ENCODE measurements at regions not wholly inside any gene's neighbourhood (a gene's known extent, or its start where the extent isn't known, plus 50 kb on each side); places are given as distances from the start of the nearest gene placed in this dataset.

DNA sequence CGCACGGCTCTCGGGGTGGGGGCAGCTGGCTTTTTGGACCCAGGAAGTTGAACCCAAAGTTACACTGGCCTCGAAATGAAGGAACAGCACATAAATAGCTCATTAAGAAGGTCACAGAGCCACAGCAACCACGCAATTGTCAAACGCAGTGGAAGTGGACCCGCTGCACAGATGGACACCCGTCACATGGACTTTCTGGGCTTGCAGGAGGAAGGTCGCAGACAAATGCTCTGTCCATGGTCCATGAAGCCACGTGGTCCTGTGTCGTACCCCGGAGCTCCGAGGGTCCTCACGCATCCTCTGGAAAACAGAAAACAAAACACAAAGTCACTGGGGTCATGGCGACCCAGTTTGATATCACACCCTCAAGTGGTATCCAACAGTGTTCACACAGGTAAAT, 308.1 kb upstream of the SALL3 start:
- no peak for DNase-seq

DNA sequence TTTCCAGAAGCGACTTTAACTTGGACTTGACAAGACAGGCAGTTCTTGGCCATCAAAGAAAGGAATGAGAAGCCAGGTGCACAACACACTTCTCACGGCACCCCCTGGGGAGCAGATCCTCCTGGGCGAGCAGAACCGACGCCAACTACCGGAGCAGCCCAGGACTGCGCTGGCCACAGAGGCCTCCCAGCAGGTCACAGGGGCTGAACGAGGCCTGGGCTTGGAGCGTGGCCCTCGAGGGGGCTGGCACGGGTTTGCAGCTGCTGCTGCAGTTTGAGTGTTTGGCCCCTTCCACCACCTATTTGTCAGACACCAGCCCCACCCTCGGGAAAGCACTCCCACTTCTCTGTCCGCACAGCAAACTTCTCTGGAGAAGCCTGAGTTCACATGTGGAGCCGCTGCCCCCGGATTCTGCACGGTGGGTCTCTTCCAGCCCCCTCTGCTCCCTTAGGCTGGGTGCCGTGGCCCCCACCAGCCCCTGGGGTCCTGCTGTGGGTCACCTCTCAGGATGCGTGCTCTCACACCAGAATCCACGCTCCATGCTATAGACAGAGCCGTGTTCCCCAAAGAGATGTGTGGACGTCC, 306.7 kb upstream of the SALL3 start:
- no peak for DNase-seq

DNA sequence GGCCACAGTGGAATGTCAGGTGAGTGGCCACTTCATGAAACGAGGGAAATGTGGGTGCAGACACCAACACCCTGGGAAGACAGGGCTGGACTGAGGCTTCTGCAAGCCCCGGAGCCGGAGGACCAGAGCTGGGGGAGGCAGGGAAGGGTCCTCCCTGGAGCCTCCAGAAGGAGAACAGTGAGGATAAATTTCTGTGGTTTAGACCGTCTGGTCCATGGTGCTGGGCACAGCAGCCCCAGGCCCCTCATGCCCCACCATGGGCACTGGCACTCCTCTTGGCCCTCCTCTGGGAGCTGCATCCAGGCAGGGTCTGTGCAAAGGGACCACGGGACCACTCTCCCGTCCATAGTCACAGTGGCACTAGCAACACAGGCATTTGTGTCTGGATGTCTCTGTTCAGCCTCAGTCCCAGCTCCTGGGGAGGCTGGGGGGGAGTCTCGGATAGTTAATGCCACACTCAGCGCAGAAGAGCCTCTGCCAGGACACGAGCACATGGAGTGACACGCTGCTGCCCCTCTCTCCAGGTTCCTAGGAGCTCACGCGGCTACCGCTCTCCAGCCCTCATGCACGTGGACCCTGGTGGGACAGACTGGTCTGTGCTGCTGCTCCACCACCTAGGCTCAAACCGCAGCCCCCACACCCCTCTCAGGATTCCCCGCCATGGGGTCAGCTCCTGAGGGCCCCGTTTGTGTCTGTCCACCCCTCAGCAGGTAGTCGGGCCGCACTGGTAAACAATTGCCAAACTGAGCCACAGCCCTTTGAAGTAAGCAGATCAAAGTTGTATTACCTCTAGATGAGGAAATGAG, 305.9 kb upstream of the SALL3 start:
- no peak for DNase-seq

DNA sequence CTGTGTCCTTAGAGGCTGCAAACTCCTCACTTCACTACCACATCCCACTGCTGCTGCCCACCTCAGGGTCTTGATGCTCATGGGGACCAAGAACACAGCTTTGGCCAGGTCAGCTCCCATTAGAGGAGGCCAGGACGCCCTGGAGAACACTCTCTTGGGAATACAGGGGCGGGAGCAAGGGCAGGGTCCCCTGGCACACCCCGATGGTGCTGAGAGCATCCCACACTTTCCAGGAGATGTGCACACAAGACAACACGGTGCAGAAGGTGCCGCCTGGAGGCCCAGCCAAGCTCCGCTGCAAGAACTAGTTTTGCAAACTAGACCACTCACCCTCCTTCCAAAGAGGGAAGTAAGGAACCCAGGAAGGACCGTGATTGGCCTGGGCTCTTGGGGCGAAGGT, 304.4 kb upstream of the SALL3 start:
- DNase-seq: no peak

DNA sequence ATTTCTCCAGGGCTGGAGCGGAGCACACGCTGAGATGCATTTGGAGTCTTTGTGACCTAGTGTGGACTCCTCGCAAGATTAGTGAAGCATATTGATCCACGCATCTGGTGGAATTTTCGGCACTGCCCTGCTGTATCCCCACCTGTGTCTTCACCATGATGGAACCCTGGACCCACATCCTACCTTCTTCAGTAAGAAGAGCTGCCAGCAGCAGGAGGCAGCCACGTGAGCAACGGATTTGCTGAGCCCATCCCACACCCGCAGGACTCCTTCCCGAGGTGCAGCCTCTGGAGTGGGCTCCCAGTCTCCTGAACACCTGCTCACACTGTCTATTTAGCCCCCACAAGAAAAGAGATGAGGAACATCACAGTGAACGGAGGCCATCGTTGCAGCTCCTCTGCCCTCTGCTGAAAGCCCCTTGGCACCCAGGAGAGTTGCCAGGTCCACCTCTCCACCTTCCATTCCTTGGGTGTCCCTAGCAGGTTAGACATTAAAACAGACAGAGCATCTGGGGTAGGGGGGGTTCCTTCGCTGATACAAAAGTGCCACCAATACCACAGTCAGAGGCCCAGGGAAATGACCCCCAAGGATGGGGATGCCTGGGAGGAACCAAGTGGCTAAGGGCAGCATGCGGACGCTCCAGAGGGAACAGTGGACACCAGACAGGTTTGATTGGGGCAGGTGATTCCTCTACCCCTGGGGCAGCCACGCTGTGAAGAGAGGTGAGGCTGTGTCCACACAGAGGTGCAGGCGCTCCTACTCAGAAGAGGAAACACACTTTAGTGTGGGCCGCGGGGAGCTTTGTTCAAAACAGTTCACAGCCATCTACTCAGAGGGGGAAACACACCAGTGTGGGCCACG, 302.8 kb upstream of the SALL3 start:
- DNase-seq: no peak

DNA sequence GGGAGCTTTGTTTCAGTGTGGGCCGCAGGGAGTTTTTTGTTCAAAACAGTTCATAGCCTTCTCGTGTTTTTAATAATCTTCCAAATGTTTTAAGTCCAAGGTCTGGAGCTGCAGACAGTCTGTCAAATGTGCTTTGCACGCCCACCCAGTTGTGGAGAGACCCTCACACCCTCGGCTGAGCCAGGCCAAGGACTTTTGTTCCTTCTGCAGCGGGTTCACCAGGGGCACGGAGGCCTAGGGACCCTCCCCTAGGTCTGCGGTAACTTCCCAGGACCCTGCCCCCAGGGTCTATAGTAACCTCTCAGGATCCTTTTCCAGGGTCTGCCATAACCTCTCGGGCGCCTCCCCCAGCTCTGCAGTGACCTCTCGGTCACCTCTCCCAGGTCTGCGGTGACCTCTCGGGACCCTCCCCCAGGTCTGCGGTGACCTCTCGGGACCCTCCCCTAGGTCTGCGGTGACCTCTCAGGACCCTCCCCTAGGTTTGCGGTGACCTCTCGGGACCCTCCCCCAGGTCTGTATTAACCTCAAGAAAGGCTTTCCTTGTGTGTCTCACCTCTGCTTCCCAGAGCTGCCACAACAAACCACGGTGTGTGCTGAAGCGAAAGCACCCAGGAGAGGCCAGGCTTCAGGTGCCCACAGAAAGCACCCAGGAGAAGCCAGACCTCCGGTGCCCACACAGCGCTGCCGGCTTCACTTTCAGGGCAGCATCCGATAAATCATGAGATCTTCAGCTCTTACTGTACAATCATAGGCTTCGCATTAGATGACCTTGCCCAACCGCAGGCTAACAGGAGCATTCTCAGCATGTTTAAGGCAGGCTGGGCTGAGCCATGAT, 301.9 kb upstream of the SALL3 start:
- DNase-seq: no peak

DNA sequence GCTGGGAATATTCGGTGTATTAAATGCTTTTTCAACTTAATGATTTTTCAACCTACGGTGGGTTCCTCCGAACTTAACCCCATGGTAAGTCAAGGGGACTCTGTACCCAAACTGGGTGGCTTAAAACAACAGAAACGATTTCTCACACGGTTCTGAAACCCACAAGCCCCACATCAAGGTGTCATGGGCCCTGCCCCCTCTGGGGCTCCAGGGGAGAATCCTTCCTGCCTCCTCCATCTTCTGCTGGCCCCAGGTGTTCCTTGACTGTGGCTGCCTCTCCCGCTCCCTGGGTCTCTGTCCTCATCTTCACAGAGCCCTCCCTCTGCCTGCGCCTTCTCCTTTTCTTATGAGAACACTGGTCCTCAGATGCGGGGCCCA, 301.3 kb upstream of the SALL3 start:
- no peak for DNase-seq

DNA sequence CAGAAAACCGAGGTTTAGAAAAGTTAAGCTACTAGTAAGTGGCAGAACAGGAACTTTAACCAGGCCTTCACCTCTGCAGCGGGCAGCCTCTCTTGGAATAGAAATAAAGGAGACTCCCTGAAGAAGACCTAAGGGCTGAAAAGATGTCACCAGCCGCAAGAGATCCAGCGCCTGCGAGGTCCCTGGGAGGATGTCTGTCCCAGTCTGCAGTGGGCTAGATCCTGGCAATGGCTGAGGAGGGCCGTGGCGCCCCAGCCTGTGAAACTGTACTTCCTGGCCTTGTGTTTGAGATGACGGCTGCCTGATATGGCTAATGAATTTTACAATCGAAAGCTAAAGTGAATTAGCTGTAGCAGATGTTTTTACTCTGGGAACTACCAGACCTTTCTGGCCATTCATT, 300.6 kb upstream of the SALL3 start:
- DNase-seq: no peak

DNA sequence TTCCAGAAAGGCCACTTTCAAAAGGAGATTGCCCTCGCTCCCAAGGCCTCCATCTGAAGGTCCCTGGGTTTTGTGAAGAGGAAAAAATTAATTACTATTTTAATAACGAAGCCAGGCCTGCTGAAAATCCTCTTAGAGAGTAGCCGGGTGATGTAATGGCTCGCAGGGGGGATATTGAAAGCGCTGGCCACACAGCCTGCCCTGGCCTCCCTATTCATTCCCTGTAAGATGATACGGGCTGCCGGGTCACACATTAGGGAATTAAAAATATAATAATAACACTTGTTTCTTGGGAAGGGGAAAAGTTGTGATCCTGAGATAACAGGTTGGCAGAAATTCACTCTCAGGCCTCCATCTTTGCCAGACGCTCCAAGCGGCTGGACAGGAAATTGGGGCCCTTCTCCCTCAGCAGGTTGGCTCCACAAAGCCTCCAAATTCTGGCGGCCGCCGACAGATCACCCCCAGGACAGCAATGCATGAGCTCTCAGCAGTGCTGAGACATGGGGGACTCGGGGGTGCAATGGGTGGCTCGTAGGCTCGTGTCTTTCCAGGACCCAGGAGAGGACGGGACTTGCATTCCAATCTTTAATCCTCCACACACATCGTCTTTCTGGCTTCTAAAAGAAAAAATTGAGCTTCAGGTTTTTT, 299.9 kb upstream of the SALL3 start:
- no peak for DNase-seq

DNA sequence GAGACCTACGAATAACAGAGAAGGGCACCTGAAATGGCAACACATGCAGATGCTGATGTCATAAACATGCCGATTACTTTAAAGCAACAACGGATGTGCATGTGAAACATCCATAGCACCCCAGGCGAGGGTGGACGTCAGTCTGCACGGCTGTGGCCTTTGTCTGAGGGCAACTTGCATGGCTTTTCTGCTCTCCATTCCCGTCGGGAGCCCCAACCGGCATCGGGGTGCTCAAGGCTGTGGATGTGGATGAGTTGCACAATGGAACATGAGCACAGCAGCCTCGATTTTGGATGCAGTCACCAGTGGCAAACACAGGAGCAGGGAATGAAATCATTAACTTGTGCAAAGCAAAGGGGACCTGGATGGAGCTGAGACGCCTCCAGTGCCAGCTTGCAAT, 298.2 kb upstream of the SALL3 start:
- no peak for DNase-seq

DNA sequence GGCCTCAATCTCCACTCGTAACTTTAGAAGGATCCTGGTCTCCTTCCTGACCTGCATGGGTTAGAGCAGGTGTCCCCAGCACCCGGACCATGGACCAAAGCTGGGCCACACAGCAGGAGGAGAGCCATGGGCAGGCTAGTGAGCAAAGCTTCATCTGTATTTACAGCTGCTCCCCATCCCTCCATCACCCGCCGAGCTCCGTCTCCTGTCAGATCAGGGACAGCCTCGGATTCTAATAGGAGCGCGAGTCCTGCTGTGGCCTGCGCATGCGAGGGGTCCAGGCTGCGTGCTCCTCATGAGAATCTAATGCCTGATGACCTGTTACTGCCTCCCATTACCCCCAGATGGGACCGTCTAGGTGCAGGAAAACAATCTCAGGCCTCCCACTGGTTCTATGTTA, 297.7 kb upstream of the SALL3 start:
- no peak for DNase-seq

DNA sequence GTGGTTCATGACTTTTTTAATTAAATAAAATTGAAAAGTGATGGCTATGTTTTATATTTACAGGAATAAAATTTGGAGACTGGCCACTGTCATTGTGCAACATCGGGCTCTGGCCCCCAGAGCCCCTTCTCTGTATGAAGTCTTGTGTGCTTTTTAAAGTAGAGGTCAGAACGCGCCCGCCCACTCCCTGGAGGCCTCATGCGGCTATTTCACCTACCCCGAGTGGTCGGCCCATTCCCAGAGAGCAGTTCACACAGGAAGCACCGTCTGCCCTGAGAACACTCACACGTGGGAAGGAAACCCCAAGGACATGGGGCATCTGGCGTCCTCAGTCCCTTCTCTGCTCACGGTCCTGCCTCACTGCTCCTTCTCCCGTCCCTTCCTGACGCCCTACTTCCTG, 296.9 kb upstream of the SALL3 start:
- no peak for DNase-seq

DNA sequence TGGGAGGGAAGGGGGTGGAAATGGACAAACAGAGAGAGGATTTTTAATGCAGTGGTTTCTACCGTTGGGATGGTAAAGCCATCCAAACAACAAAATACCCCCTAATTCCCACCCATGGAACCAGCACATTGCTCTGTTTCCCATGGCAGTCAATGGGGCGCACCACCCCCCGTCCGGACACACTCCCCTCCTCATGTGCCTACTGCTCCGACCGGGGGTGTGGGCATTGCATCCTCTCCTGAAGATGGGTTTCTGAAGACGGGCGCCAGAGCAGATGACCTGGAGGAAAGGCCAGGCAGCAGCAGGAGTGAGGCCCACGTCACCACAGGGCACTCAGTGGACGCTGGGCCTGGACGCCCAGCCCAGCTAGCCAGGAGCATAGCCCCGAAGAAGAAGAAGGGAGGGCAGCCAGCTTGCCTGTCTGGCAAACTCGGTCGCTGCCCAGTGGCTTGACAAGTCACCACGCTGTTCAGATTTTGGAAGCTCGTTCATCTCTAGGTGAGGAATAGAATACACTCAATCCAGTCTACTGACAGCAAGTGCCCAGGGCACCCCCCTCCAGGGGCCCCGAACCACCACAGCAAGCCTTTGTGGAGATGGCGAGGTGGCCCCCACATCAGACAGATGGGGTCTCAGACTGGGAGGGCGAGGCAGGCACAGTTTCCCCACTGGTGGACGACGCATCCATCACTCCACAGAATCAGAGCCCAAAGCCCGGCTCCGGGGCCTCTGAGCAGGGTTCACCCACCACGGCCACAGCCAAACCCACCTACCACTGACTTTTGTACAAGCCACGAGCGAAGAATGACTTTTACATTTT, 296.2 kb upstream of the SALL3 start:
- no peak for DNase-seq

DNA sequence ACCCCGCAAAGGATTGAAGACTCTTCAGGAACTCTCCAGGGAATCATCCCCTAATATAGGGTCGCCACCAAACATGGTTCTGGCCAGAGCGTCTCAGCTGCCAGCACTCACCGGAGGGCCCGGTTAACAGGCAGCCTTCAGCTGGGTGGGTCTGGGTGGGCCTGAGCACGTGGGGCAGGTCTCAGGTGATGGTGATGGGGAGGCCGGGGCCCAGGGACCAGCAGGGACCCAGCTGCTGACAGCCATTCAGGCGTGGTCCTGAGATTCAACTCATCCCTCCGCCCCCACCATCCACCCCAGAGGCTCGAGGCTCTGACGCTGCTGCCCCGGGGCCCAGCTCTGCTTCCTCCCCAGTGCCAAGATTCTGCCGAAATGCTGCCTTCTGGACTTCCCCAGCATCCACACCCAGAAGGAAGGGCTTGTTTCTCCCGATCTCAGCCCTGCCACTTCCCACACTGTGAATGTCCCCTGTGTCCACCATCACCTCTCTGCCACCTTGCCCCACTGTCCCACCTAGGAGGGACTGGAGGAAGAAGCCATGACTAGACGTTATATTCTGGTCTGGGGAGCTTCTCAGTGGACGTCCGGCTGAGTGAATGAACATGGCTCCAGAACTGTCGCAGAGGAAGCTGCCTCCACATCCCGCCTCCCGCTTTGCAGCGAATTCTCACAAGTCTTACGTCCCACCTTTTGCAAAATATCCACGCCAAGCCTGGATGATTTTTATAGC, 294.2 kb upstream of the SALL3 start:
- DNase-seq: no peak

DNA sequence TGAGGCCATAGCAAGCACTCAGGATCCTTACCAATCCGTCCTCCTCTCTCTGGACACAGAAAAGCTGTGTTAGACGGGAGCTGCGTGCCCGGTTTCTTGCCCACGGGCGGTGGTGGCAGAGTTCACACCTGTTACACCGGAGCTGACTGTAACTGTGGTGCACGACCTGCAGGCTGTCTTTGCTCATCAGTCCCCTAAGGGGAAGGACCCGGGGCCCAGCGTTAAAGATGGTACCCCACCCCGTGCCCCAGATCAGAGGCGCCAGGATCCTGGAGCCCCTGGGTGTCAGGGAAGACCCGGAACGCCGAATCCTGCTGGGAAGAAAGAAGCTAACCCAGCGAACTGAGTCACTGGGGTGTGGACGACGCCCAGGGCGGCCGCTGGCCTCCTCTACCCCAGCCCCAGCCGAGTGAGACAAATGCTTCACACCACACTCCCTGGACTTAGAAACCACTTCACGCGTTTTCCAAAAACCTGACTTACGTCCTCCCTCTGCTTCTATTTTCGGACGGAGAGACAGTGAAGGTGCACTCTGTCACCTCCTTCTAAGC, 293.6 kb upstream of the SALL3 start:
- DNase-seq: no peak

DNA sequence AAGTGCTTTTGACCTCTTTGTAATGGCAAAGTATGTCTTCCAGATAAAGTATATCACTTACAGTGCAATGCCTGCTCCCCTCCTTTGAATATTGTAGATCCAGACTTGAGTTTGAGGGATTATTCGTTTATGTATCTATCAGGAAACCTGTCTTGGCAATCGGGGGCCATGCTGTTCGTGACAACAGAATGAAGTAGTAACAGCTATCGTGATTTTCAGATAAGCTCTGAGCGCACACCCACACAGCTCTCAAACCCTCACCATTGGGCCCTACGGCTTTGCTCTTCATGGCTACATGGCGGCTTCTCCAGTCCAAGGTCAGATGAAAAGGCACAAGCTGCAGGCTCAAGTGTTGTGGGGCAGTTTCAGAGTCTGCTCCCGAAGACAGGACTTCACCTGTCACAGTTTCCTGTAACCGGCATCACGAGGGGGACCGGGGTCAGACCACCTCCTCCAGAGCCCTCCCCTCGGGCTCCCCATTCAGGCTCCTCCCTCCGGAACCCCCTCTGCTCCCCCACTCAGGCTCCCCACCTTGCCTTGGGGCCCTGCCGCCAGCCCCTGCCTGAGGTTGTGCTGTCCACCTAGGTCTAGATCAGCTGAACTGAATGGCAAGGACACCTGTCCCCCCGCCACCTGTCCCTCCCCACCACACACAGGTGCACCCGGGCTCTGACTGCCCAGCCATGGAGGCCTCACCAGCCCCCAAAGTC, 292.5 kb upstream of the SALL3 start:
- DNase-seq: no peak

DNA sequence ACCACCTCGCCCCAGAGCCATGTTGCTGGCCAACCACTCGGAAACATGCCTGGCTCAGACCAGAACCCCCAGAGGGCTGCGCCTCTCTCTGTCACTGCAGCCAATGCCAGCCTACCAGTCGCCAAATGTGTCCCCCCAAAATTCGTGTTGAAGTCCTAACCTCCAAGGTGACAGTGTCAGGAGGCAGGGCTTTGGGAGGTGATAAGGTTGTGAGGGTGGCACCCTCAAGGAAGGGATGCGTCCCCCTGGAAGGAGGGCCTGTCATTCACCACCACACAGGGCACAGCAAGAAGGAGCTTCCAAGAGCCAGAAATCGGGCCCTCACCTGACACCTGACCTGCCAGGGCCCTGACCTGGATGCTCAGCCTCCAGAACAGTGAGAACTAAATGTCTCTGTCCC, 291.9 kb upstream of the SALL3 start:
- no peak for DNase-seq

DNA sequence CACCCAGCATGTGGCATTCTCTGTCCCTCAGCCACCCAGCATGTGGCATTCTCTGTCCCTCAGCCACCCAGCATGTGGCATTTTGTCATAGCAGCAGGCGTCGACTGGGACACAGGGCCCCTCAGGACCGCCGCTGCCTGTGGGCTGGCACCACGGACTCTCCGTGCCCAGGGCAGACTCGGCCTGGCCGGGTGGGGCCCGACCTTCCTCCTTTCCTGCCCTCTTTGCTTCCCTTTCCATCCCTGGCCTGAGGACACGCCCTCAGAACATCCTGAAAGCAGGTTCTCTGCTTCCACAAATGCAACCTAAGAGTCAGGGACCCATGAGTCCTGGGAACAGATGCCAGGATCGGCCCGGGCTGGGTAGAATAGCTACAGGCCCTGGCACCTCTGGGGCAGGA, 291.4 kb upstream of the SALL3 start:
- no peak for DNase-seq

DNA sequence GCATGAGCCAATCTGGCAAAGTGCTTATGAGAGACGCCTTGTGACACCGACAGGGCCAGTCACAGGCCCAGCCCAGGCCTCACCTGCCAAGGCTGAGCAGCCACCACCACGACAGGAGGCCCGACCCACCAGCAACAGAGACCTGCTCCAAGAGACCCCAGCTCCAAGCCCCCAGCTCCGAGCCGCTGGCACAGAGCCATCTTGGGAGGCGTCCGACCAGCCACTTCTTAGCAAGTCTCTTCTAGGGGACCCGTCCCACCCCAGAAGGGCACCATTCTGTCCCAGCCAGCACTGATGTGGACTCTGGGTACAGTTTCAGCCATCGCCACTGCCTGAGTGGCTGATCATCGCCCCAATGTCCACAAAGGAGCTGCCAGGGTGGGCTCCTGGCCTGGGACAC, 290.7 kb upstream of the SALL3 start:
- DNase-seq: no peak

DNA sequence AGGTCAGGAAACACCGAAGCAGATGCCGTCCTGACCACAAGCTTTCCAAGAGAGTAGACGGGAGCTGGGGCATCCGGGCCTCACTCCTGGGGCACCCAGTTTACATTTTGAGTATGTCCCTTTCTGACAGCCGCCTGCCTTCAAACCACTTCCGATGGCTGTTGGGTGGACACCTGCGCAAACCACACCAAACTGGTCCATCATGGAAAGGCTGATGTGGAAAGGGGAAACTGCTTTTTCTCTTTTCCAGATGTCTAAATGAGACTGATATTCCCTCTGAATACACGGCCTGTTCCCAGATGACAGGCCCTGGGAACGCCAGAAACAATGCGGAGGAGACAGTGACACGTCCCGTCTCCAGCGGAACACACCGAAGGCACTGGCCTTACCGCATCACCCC, 290.0 kb upstream of the SALL3 start:
- DNase-seq: no peak
